ENCODE measurements at regions not wholly inside any gene's neighbourhood (a gene's known extent, or its start where the extent isn't known, plus 50 kb on each side); places are given as distances from the start of the nearest gene placed in this dataset.

- peaks cover 25% of the 10 kb centered on the region for H3K27me3 Mint-ChIP-seq (ENCODE audit: low read depth, poor library complexity)
- no peak overlapping the region for H3K27ac Mint-ChIP-seq
- no peak for DNase-seq
- no peak overlapping the region for H3K4me3 Mint-ChIP-seq
- H3K4me1 Mint-ChIP-seq, result peaks cover 46% of the 10 kb centered on the region
- no peaks in the 10 kb centered on the region for H3K9me3 Mint-ChIP-seq
- TF ChIP-seq CTCF (IDR thresholded peaks at IDR 0.05), result no peak
- H3K36me3 Mint-ChIP-seq (ENCODE audit: low read depth), result no peaks in the 10 kb centered on the region
These were observed 210.1 kb downstream of the TFAP2C start for GRCh38 chr20:56839222-56839621.

DNA sequence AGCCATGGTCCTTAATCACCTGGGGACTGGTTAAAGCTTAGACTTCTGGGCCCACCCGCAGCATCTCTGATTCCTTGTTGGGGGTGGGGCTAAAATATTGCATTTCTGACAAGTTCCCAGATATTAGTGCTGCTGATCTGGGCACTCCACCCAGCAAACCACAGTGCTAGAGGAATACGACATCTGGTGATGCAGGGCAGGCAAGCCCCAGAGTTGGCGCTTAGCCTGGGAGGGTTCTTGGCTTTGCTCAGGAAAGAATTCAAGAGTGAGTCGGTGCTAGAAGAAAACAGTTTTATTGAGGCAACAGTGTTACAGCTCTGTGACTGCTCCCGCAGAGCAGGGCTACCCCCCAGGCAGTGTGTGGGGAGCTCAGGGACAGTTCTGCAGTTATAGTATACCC is 210.7 kb downstream of the TFAP2C start:
- TF ChIP-seq CTCF (IDR thresholded peaks at IDR 0.05), result no peak
- no peak overlapping the region for H3K4me3 Mint-ChIP-seq
- H3K27ac Mint-ChIP-seq, result no peak overlapping the region
- no peaks in the 10 kb centered on the region for H3K9me3 Mint-ChIP-seq
- peaks cover 28% of the 10 kb centered on the region for H3K27me3 Mint-ChIP-seq (ENCODE audit: low read depth, poor library complexity)
- DNase-seq, result no peak
- no peaks in the 10 kb centered on the region for H3K36me3 Mint-ChIP-seq (ENCODE audit: low read depth)
- peaks cover 47% of the 10 kb centered on the region for H3K4me1 Mint-ChIP-seq

DNA sequence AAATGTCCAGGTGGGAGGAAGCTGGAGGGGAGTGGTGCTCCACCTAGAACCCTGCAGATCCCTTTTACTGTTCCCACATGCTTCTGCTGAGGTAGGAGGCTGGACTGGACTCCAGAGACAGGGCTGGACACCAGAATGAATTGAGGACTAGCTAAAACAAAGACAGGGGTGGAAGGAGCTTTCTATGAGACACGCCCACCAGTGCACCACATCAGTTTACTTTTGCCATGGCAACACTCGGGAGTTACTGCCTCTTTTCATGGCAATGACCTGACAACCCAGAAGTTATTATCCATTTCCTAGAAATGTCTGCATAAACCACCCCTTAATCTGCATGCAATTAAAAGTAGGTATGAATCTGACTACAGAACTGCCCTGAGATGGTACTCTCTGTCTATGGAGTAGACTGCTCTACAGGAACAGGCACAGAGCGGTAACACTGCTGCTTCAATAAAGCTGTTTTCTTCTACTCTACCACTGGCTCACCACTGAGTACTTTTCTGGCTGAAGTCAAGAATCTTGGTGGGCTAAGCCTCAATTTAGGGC is 211.7 kb downstream of the TFAP2C start:
- H3K27me3 Mint-ChIP-seq (ENCODE audit: low read depth, poor library complexity), result peaks cover 31% of the 10 kb centered on the region
- no peak overlapping the region for H3K27ac Mint-ChIP-seq
- TF ChIP-seq CTCF (IDR thresholded peaks at IDR 0.05), result no peak
- no peaks in the 10 kb centered on the region for H3K9me3 Mint-ChIP-seq
- DNase-seq, result no peak
- H3K4me3 Mint-ChIP-seq, result no peak overlapping the region
- H3K36me3 Mint-ChIP-seq (ENCODE audit: low read depth), result no peaks in the 10 kb centered on the region
- H3K4me1 Mint-ChIP-seq, result peaks cover 54% of the 10 kb centered on the region

- peak; percentile 36 for DNase-seq
- Mint-ChIP-seq H3K4me1 (peaks cover 58% of the 10 kb centered on the region), H3K27ac (no peak overlapping the region), H3K4me3 (no peak overlapping the region), H3K36me3 (ENCODE audit: low read depth) (no peaks in the 10 kb centered on the region), H3K9me3 (no peaks in the 10 kb centered on the region), H3K27me3 (ENCODE audit: low read depth, poor library complexity) (peaks cover 26% of the 10 kb centered on the region)
- TF ChIP-seq CTCF (IDR thresholded peaks at IDR 0.05), result no peak
These were observed 212.3 kb downstream of the TFAP2C start for GRCh38 chr20:56841346-56841908.

DNA sequence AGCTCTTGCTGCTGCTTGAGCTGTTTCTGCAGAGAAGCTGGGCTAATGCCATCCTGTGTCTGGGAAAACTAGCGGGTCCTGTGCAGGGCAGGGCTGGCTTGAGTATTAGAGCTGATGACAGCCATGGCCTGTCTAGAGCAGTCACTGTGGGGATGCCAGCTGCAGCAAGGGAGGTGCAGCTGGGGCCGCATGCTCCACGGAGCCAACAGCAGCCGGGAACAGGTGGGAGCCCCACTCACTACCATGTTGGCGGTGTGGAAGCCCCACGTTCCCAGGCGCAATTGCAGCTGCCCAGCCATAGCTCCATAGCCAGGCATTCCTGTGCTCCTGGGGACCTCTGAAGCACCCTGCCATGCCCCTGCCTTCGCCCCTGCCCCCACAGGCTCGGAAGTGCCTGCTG is 212.9 kb downstream of the TFAP2C start:
- no peak for DNase-seq
- H3K27me3 Mint-ChIP-seq (ENCODE audit: low read depth, poor library complexity), result peaks cover 26% of the 10 kb centered on the region
- no peaks in the 10 kb centered on the region for H3K36me3 Mint-ChIP-seq (ENCODE audit: low read depth)
- peaks cover 58% of the 10 kb centered on the region for H3K4me1 Mint-ChIP-seq
- no peak overlapping the region for H3K27ac Mint-ChIP-seq
- no peak overlapping the region for H3K4me3 Mint-ChIP-seq
- TF ChIP-seq CTCF (IDR thresholded peaks at IDR 0.05), result no peak
- H3K9me3 Mint-ChIP-seq, result no peaks in the 10 kb centered on the region

- DNase-seq, result no peak
- H3K27me3 Mint-ChIP-seq (ENCODE audit: low read depth, poor library complexity), result peaks cover 17% of the 10 kb centered on the region
- H3K4me1 Mint-ChIP-seq, result peaks cover 61% of the 10 kb centered on the region
- no peak for TF ChIP-seq CTCF (IDR thresholded peaks at IDR 0.05)
- H3K4me3 Mint-ChIP-seq, result no peak overlapping the region
- H3K36me3 Mint-ChIP-seq (ENCODE audit: low read depth), result no peaks in the 10 kb centered on the region
- no peaks in the 10 kb centered on the region for H3K9me3 Mint-ChIP-seq
- no peak overlapping the region for H3K27ac Mint-ChIP-seq
These were observed 214.3 kb downstream of the TFAP2C start for GRCh38 chr20:56843386-56843785.

Data from nephron progenitor cell (in vitro differentiated cells).